SK-N-SH (cell line): ENCODE measurements at regions not wholly inside any gene's neighbourhood (a gene's known extent, or its start where the extent isn't known, plus 50 kb on each side); places are given as distances from the start of the nearest gene placed in this dataset.

Experiments used
- CTCF ChIA-PET: fragments of 300-600, 350-600 bp; formaldehyde crosslinking; extraction: SDS; loops from one replicate; lab custom pipeline; 2021; lab: Yijun Ruan, JAX
- POLR2A ChIA-PET: fragments of 350-600 bp; sonication (Branson Sonifier 250); formaldehyde crosslinking; extraction: SDS; loops from one replicate; lab custom pipeline; 2020; ENCODE audit warnings: antibody characterized with exemption, inconsistent platforms; lab: Yijun Ruan, JAX
- DNase-seq: peaks from one replicate; pipeline ENCODE4 v3.0.0; 2012
- H2AFZ ChIP-seq: fragments of 200-600 bp; sonication (generic); 2 replicates; pipeline ENCODE4 v1.8.1; 2016; ENCODE audit warnings: antibody characterized with exemption, mild to moderate bottlenecking, low read depth
- H3F3A ChIP-seq: fragments of 200-600 bp; sonication (generic); replicated peaks from 2 replicates; pipeline ENCODE3; 2016; ENCODE audit warnings: antibody characterized with exemption, mild to moderate bottlenecking; ENCODE audit not compliant: insufficient read depth
- H3K27ac ChIP-seq, 2 experiments: fragments of 200-500 bp in 1 of 2; fragments of 200-600 bp in 1 of 2; sonication (Bioruptor generic) in 1 of 2; sonication (generic), shearing (Covaris generic) in 1 of 2; 2 replicates each; pipeline versions ENCODE4 v1.5.1 to v1.6.1; 2014 to 2016; ENCODE audit warnings: low read depth in 2 of 2, inconsistent platforms in 1 of 2, low read length in 1 of 2, mild to moderate bottlenecking in 1 of 2, mixed read lengths in 1 of 2
- H3K27me3 ChIP-seq: fragments of 200-600 bp; sonication (generic), shearing (Covaris generic); 2 replicates; pipeline ENCODE4 v1.6.1; 2016; ENCODE audit warnings: mixed run types; ENCODE audit not compliant: insufficient read depth
- H3K36me3 ChIP-seq, 2 experiments: fragments of 200-500 bp in 1 of 2; fragments of 200-600 bp in 1 of 2; sonication (Bioruptor generic) in 1 of 2; sonication (generic) in 1 of 2; replicated peaks in 1 of 2; 2 replicates each; pipeline versions ENCODE3 to v1.5.1; 2014 to 2016; ENCODE audit warnings: low read length in 1 of 2, mild to moderate bottlenecking in 1 of 2; ENCODE audit not compliant: insufficient read depth in 2 of 2, control insufficient read depth in 1 of 2
- H3K4me1 ChIP-seq, 2 experiments: fragments of 200-500 bp in 1 of 2; fragments of 200-600 bp in 1 of 2; sonication (Bioruptor generic) in 1 of 2; sonication (generic), shearing (Covaris generic) in 1 of 2; 2 replicates each; pipeline versions ENCODE4 v1.5.1 to v1.6.1; 2014 to 2016; ENCODE audit warnings: low read depth in 1 of 2, low read length in 1 of 2, mixed run types in 1 of 2; ENCODE audit not compliant: insufficient read depth in 2 of 2, control insufficient read depth in 1 of 2
- H3K4me2 ChIP-seq: fragments of 200-600 bp; sonication (generic), shearing (Covaris generic); 2 replicates; pipeline ENCODE4 v1.6.1; 2017; ENCODE audit warnings: mixed run types
- H3K4me3 ChIP-seq, 2 experiments: fragments of 200-500 bp in 1 of 2; fragments of 200-600 bp in 1 of 2; sonication (Bioruptor generic) in 1 of 2; sonication (generic), shearing (Covaris generic) in 1 of 2; 2 replicates each; pipeline versions ENCODE4 v1.5.1 to v1.8.1; 2014 to 2016; ENCODE audit warnings: low read depth in 2 of 2, inconsistent platforms in 1 of 2, low read length in 1 of 2, mild to moderate bottlenecking in 1 of 2, mixed read lengths in 1 of 2, moderate library complexity in 1 of 2
- H3K79me2 ChIP-seq: fragments of 200-600 bp; sonication (generic); 2 replicates; pipeline ENCODE4 v1.8.1; 2017; ENCODE audit warnings: mild to moderate bottlenecking; ENCODE audit not compliant: insufficient read depth
- H3K9ac ChIP-seq: fragments of 200-600 bp; sonication (generic); 2 replicates; pipeline ENCODE4 v1.6.1; 2017; ENCODE audit warnings: mixed run types
- H3K9me2 ChIP-seq: fragments of 200-600 bp; sonication (generic); 2 replicates; pipeline ENCODE4 v1.6.1; 2017; ENCODE audit warnings: mixed run types
- H3K9me3 ChIP-seq: fragments of 200-600 bp; sonication (generic); 2 replicates; pipeline ENCODE4 v1.6.1; 2017; ENCODE audit warnings: mixed run types, mild to moderate bottlenecking, moderate library complexity
- H4K20me1 ChIP-seq: fragments of 200-600 bp; sonication (generic); 2 replicates; pipeline ENCODE4 v1.6.1; 2017; ENCODE audit warnings: mild to moderate bottlenecking, mixed run types; ENCODE audit not compliant: insufficient read depth
- CHD2 ChIP-seq: fragments of 150-350 bp; IDR thresholded peaks from 2 replicates; pipeline ENCODE4 v1.6.1; 2018; ENCODE audit warnings: low read length; ENCODE audit not compliant: partially characterized antibody
- ELF1 ChIP-seq: IDR thresholded peaks from 2 replicates; pipeline ENCODE4 v1.4.0; 2012
- FOXJ3 ChIP-seq: sonication (generic); formaldehyde crosslinking; IDR thresholded peaks from 2 replicates; pipeline ENCODE4 v1.5.1; 2020; ENCODE audit warnings: mild to moderate bottlenecking, missing genetic modification reagents
- GABPA ChIP-seq: IDR thresholded peaks from 2 replicates; pipeline ENCODE4 v1.4.0; 2012; ENCODE audit warnings: low read depth, mild to moderate bottlenecking
- GATA2 ChIP-seq: sonication (generic); formaldehyde crosslinking; IDR thresholded peaks from 2 replicates; pipeline ENCODE4 v1.5.0; 2020; ENCODE audit warnings: mild to moderate bottlenecking, missing genetic modification reagents
- IRF3 ChIP-seq: fragments of 150-350 bp; IDR thresholded peaks from 2 replicates; pipeline ENCODE4 v1.6.1; 2016; ENCODE audit warnings: mild to moderate bottlenecking, low read depth, low read length
- POLR2AphosphoS5 ChIP-seq: IDR thresholded peaks from 2 replicates; pipeline ENCODE4 v1.6.1; 2012; ENCODE audit warnings: low read depth, low read length
- TCF12 ChIP-seq: IDR thresholded peaks from 2 replicates; pipeline ENCODE4 v1.4.0; 2012
- ZBTB33 ChIP-seq: IDR thresholded peaks from 2 replicates; pipeline ENCODE4 v1.4.0; 2012; ENCODE audit warnings: low read depth, borderline replicate concordance
- WGBS: methylation state at CpG from one replicate; pipeline ENCODE4 v1.1.6; 2017; ENCODE audit warnings: low lambda C conversion rate; 5-methylcytosine and 5-hydroxymethylcytosine counted together
- TF ChIP-seq, protein P1 (sequence below): fragments of 200-600 bp; sonication (generic); IDR thresholded peaks from 2 replicates; pipeline ENCODE4 v1.6.1; 2017; ENCODE audit warnings: antibody characterized with exemption, mild to moderate bottlenecking, moderate library complexity
- TF ChIP-seq, protein P2 (sequence below): IDR thresholded peaks from 2 replicates; pipeline ENCODE4 v1.6.1; 2012; ENCODE audit warnings: mild to moderate bottlenecking, low read depth, low read length, moderate library complexity
- TF ChIP-seq, protein P3 (sequence below): IDR thresholded peaks from 2 replicates; pipeline ENCODE4 v1.4.0; 2012; ENCODE audit warnings: low read depth, borderline replicate concordance

DNA sequence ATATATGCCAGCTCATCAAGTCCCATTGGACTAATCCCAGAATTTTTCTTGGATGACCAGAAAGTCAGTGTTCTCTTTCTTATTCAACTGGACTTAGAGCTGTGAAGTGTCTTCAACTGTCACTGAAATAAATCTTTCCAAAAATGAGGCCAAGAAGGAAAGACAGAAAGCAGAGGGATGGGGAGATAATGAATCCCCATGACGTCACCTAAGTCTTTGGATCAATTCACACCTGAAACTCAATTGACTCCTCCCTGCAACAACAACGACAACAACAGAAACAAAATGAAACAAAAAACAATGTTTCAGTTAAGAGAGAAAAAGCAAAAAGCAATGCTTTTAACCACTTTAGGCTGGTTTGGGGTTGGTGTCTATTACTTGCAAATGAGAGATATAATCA is 91.2 kb downstream of the OXGR1 start:
- no peak overlapping the region for H3K4me2 ChIP-seq
- no peak overlapping the region for H2AFZ ChIP-seq
- no peak overlapping the region for H3K9ac ChIP-seq
- no peaks in the 10 kb centered on the region for H4K20me1 ChIP-seq
- ChIA-PET POLR2A (no interaction called here), CTCF (interaction anchor here (1.1 kb wide), 2 partner anchors 11 to 55 kb away, joined by 3 to 4 read pairs; no protein-coding TSS in a partner anchor)
- no peaks in the 10 kb centered on the region for H3F3A ChIP-seq
- no peak overlapping the region for H3K27ac ChIP-seq
- H3K4me3 ChIP-seq, result no peak overlapping the region
- TF ChIP-seq ZBTB33 (no peak), IRF3 (no peak), GATA2 (no peak), ELF1 (no peak), FOXJ3 (CRISPR knock-in tag) (no peak), POLR2AphosphoS5 (no peak), CHD2 (no peak), GABPA (no peak), TCF12 (no peak)
- TF ChIP-seq, protein P1, sequence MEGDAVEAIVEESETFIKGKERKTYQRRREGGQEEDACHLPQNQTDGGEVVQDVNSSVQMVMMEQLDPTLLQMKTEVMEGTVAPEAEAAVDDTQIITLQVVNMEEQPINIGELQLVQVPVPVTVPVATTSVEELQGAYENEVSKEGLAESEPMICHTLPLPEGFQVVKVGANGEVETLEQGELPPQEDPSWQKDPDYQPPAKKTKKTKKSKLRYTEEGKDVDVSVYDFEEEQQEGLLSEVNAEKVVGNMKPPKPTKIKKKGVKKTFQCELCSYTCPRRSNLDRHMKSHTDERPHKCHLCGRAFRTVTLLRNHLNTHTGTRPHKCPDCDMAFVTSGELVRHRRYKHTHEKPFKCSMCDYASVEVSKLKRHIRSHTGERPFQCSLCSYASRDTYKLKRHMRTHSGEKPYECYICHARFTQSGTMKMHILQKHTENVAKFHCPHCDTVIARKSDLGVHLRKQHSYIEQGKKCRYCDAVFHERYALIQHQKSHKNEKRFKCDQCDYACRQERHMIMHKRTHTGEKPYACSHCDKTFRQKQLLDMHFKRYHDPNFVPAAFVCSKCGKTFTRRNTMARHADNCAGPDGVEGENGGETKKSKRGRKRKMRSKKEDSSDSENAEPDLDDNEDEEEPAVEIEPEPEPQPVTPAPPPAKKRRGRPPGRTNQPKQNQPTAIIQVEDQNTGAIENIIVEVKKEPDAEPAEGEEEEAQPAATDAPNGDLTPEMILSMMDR, result no peak
- TF ChIP-seq, protein P2, sequence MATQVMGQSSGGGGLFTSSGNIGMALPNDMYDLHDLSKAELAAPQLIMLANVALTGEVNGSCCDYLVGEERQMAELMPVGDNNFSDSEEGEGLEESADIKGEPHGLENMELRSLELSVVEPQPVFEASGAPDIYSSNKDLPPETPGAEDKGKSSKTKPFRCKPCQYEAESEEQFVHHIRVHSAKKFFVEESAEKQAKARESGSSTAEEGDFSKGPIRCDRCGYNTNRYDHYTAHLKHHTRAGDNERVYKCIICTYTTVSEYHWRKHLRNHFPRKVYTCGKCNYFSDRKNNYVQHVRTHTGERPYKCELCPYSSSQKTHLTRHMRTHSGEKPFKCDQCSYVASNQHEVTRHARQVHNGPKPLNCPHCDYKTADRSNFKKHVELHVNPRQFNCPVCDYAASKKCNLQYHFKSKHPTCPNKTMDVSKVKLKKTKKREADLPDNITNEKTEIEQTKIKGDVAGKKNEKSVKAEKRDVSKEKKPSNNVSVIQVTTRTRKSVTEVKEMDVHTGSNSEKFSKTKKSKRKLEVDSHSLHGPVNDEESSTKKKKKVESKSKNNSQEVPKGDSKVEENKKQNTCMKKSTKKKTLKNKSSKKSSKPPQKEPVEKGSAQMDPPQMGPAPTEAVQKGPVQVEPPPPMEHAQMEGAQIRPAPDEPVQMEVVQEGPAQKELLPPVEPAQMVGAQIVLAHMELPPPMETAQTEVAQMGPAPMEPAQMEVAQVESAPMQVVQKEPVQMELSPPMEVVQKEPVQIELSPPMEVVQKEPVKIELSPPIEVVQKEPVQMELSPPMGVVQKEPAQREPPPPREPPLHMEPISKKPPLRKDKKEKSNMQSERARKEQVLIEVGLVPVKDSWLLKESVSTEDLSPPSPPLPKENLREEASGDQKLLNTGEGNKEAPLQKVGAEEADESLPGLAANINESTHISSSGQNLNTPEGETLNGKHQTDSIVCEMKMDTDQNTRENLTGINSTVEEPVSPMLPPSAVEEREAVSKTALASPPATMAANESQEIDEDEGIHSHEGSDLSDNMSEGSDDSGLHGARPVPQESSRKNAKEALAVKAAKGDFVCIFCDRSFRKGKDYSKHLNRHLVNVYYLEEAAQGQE, result no peak
- TF ChIP-seq, protein P3, sequence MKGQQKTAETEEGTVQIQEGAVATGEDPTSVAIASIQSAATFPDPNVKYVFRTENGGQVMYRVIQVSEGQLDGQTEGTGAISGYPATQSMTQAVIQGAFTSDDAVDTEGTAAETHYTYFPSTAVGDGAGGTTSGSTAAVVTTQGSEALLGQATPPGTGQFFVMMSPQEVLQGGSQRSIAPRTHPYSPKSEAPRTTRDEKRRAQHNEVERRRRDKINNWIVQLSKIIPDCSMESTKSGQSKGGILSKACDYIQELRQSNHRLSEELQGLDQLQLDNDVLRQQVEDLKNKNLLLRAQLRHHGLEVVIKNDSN, result no peak
- TF ChIP-seq, all 33 proteins: peak for 0
- WGBS, result 18% methylated on average over 2 of the region's 2 CpGs
- H3K4me1 ChIP-seq, result peaks cover 0 to 4% of the 10 kb centered on the region in 2 experiments; a peak in 2 of 4 replicates
- H3K36me3 ChIP-seq, result no peaks in the 10 kb centered on the region
- H3K27me3 ChIP-seq, result no peaks in the 10 kb centered on the region
- H3K9me2 ChIP-seq, result no peaks in the 10 kb centered on the region
- H3K79me2 ChIP-seq, result no peaks in the 10 kb centered on the region
- no peak for DNase-seq
- no peaks in the 10 kb centered on the region for H3K9me3 ChIP-seq
